Tibial nerve (tissue), 4 donors: ENCODE measurements at regions not wholly inside any gene's neighbourhood (a gene's known extent, or its start where the extent isn't known, plus 50 kb on each side); places are given as distances from the start of the nearest gene placed in this dataset.

Source experiments
- DNase-seq, 2 donors: peaks; one replicate each; pipeline ENCODE4 v3.0.0-alpha.2; 2019; ENCODE audit warnings: low spot score in 2 of 2
- H3K27ac ChIP-seq, 4 donors: fragments of 200-600 bp; sonication (generic) in 3 of 4; one replicate each; pipeline ENCODE4 v1.5.1; 2017 to 2019; ENCODE audit warnings: mild to moderate bottlenecking in 1 of 4
- H3K27me3 ChIP-seq, 2 donors: fragments of 200-600 bp; sonication (generic) in 1 of 2; one replicate each; pipeline versions ENCODE4 v1.5.1 to v1.6.0; 2017 to 2019
- H3K36me3 ChIP-seq, 3 donors: fragments of 200-600 bp; sonication (generic); one replicate each; pipeline ENCODE4 v1.5.1; 2018 to 2019
- H3K4me1 ChIP-seq, 4 donors: fragments of 200-600 bp; sonication (generic) in 3 of 4; one replicate each; pipeline ENCODE4 v1.5.1; 2017 to 2019
- H3K4me3 ChIP-seq, 4 donors: fragments of 200-600 bp; sonication (generic) in 3 of 4; one replicate each; pipeline ENCODE4 v1.5.1; 2017 to 2019; ENCODE audit warnings: mild to moderate bottlenecking in 1 of 4, moderate library complexity in 1 of 4
- H3K9me3 ChIP-seq, 4 donors: fragments of 200-600 bp; sonication (generic) in 3 of 4; one replicate each; pipeline ENCODE4 v1.5.1; 2017 to 2019
- EP300 ChIP-seq, 2 donors: sonication (generic); formaldehyde crosslinking; IDR thresholded peaks; one replicate each; pipeline ENCODE4 v1.6.1; 2017; ENCODE audit warnings: antibody characterized with exemption in 2 of 2, mild to moderate bottlenecking in 1 of 2
- POLR2A ChIP-seq, 2 donors: fragments of 450-650 bp; IDR thresholded peaks; one replicate each; pipeline ENCODE4 v1.6.1; 2017; ENCODE audit warnings: antibody characterized with exemption in 2 of 2, mild to moderate bottlenecking in 2 of 2, moderate library complexity in 2 of 2
- WGBS, 2 donors: methylation state at CpG; one replicate each; pipeline ENCODE4 v1.1.5; 2018; 5-methylcytosine and 5-hydroxymethylcytosine counted together
- TF ChIP-seq, protein P1 (sequence below), 5 experiments: fragments of 200-600 bp in 3 of 5; fragments of 450-650 bp in 2 of 5; sonication (generic) in 3 of 5; IDR thresholded peaks; one replicate each; pipeline ENCODE4 v1.5.1; 2016 to 2019; ENCODE audit warnings: antibody characterized with exemption in 5 of 5, mild to moderate bottlenecking in 3 of 5, moderate library complexity in 2 of 5

DNA sequence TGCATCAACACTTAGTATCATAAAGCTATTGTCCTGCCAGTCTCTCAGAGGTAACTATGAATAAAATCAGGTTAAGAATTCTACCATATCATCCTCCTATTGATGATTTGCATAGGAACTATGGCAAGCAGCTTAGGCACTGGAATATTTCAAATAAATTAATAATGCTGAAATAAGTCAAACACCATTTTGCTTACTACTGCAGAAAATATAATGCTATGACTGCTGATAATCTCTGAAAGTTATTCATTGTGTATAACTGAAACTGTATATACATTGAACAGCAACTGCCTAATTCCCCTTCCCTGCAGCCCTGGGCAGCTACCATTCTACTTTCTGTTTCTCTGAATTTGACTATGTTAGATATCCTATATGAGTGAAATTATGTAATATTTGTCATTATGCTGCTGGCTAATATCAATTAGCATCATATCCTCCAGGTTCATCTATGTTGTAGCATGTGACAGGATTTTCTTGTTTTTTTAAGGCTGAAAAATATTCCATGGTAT, 318.8 kb upstream of the SGCG start:
- Histone ChIP-seq H3K4me3 (no peak overlapping the region), H3K27me3 (no peaks in the 10 kb centered on the region), H3K36me3 (no peaks in the 10 kb centered on the region), H3K9me3 (peaks cover 0 to 7% (median 0%) of the 10 kb centered on the region in 4 donors), H3K4me1 (no peaks in the 10 kb centered on the region), H3K27ac (no peak overlapping the region)
- no peak for TF ChIP-seq EP300 (IDR thresholded peaks at IDR 0.05)
- DNase-seq: no peak

DNA sequence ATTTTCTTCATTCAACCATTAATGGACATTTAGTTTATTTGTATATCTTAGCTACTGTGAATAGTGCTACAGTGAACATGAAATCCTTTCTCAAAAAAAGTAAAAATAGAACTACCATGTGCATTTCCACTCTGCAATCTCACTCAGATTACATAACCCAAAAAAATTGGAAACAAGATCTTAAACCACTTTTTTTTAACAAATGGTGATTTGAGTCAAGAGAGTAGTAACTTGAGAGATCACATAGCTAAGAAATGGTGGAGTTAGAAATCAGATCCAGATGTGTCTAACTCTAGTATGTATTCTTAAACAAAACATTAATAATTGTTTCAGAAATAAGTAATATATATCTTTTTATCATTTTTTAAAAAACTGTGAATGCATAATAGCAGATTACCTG, 318.3 kb upstream of the SGCG start:
- Histone ChIP-seq H3K9me3 (peaks cover 0 to 4% (median 0%) of the 10 kb centered on the region in 4 donors), H3K36me3 (no peaks in the 10 kb centered on the region), H3K27ac (no peak overlapping the region), H3K4me3 (no peak overlapping the region), H3K4me1 (no peaks in the 10 kb centered on the region), H3K27me3 (no peaks in the 10 kb centered on the region)
- TF ChIP-seq POLR2A (IDR thresholded peaks at IDR 0.05): no peak
- no peak for TF ChIP-seq EP300 (IDR thresholded peaks at IDR 0.05)
- TF ChIP-seq, protein P1, sequence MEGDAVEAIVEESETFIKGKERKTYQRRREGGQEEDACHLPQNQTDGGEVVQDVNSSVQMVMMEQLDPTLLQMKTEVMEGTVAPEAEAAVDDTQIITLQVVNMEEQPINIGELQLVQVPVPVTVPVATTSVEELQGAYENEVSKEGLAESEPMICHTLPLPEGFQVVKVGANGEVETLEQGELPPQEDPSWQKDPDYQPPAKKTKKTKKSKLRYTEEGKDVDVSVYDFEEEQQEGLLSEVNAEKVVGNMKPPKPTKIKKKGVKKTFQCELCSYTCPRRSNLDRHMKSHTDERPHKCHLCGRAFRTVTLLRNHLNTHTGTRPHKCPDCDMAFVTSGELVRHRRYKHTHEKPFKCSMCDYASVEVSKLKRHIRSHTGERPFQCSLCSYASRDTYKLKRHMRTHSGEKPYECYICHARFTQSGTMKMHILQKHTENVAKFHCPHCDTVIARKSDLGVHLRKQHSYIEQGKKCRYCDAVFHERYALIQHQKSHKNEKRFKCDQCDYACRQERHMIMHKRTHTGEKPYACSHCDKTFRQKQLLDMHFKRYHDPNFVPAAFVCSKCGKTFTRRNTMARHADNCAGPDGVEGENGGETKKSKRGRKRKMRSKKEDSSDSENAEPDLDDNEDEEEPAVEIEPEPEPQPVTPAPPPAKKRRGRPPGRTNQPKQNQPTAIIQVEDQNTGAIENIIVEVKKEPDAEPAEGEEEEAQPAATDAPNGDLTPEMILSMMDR (IDR thresholded peaks at IDR 0.05): no peak
- DNase-seq: no peak

DNA sequence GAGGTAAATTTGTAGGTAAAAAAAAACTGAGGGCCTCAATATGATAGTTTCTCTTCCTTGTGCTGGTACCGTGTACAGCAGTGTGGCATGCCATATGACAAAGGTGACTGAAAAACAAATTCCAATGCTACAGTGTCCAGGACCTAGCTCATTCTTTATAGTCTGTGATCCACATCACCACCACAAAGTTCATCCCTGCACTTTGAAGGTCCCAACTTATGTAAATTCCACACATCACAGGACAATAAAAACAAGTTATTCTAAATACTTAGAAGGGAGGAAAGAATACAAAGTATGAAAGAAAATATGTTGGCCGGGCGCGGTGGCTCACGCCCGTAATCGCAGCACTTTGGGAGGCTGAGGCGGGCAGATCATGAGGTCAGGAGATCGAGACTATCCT, 314.6 kb upstream of the SGCG start:
- 95 to 97% methylated on average over 9 of the region's 9 CpGs for WGBS, 2 donors
- Histone ChIP-seq H3K4me1 (no peaks in the 10 kb centered on the region), H3K27me3 (no peaks in the 10 kb centered on the region), H3K9me3 (no peaks in the 10 kb centered on the region), H3K36me3 (no peaks in the 10 kb centered on the region), H3K4me3 (no peak overlapping the region), H3K27ac (no peak overlapping the region)
- no peak for DNase-seq
- TF ChIP-seq EP300 (IDR thresholded peaks at IDR 0.05): no peak
- no peak for TF ChIP-seq POLR2A (IDR thresholded peaks at IDR 0.05)
- TF ChIP-seq, protein P1 (IDR thresholded peaks at IDR 0.05): no peak

DNA sequence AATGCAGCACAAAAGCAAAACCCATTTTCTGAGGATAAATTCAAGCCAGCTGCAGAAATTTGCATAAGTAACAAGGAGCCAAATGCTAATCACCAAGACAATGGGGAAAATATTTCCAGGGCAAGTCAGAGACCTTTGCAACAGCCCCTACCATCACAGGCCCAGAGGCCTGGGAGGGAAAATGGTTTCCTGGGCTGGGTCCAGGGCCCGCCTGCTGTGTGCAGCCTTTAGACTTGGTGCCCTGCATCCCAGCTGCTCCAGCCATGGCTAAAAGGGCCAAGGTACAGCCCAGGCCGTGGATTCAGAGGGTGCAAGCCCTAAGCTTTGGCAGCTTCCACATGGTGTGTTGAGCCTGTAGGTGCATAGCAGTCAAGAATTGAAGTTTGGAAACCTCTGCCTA, 309.5 kb upstream of the SGCG start:
- H3K27ac ChIP-seq: no peak overlapping the region
- no peak for DNase-seq
- H3K36me3 ChIP-seq: no peaks in the 10 kb centered on the region
- no peaks in the 10 kb centered on the region for H3K4me1 ChIP-seq
- no peak for TF ChIP-seq POLR2A (IDR thresholded peaks at IDR 0.05)
- TF ChIP-seq EP300 (IDR thresholded peaks at IDR 0.05): no peak
- TF ChIP-seq, protein P1 (IDR thresholded peaks at IDR 0.05): no peak
- H3K9me3 ChIP-seq: peaks cover 0 to 8% (median 0%) of the 10 kb centered on the region in 4 donors
- no peak overlapping the region for H3K4me3 ChIP-seq
- H3K27me3 ChIP-seq: no peaks in the 10 kb centered on the region
- 57 to 74% methylated on average over 2 of the region's 2 CpGs for WGBS, 2 donors

DNA sequence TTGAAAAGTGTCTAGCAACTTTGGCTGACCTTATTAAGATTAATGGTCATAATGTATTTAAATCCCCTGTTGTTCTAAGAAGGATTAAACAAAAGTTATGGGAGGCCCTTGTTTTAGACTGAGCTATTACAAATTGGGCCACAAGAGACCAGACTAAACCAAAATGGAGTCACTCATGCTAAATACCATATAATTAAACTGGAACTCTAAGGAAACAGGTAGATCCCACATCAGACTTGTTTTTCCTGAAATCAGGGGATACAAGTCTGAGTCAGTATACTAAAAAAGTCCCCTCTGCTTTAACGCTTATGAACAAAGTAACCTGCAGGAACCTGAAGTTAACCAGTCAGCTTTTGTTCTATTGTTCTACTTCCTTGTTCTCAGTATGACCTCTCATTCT, 305.9 kb upstream of the SGCG start:
- TF ChIP-seq, protein P1 (IDR thresholded peaks at IDR 0.05): no peak
- TF ChIP-seq POLR2A (IDR thresholded peaks at IDR 0.05): no peak
- no peak for TF ChIP-seq EP300 (IDR thresholded peaks at IDR 0.05)
- H3K9me3 ChIP-seq: peaks cover 0 to 8% (median 0%) of the 10 kb centered on the region in 4 donors
- no peaks in the 10 kb centered on the region for H3K4me1 ChIP-seq
- H3K27me3 ChIP-seq: no peaks in the 10 kb centered on the region
- no peak for DNase-seq
- H3K27ac ChIP-seq: no peak overlapping the region
- no peaks in the 10 kb centered on the region for H3K36me3 ChIP-seq
- H3K4me3 ChIP-seq: no peak overlapping the region
- WGBS, 2 donors: 78 to 90% methylated on average over 1 of the region's 1 CpG

DNA sequence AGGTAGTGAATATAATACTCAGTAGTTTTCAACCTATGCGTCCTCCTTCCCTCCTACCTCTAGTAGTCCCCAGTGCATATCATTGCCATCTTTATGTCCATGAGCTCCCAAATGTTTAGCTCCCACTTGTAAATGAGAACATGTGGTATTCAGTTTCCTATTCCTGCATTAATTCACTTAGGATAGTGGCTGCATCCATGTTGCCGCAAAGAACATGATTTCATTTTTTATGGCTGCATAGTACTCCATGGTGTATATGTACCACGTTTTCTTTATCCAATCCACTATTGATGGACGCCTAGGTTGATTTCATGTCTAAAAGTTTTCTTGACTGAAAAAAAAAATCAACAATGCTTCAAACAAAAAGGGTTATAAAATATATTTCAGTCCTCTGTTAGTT, 303.4 kb upstream of the SGCG start:
- no peaks in the 10 kb centered on the region for H3K27me3 ChIP-seq
- 70 to 97% methylated on average over 4 of the region's 4 CpGs for WGBS, 2 donors
- H3K27ac ChIP-seq: no peak overlapping the region
- H3K9me3 ChIP-seq: peaks cover 0 to 7% (median 0%) of the 10 kb centered on the region in 4 donors
- no peaks in the 10 kb centered on the region for H3K36me3 ChIP-seq
- TF ChIP-seq EP300 (IDR thresholded peaks at IDR 0.05): no peak
- TF ChIP-seq POLR2A (IDR thresholded peaks at IDR 0.05): no peak
- TF ChIP-seq, protein P1 (IDR thresholded peaks at IDR 0.05): no peak
- no peaks in the 10 kb centered on the region for H3K4me1 ChIP-seq
- no peak for DNase-seq
- H3K4me3 ChIP-seq: no peak overlapping the region
